ENCODE measurements at regions not wholly inside any gene's neighbourhood (a gene's known extent, or its start where the extent isn't known, plus 50 kb on each side); places are given as distances from the start of the nearest gene placed in this dataset.
A peak's percentile ranks its signal among the peaks of the same experiment; 100 is the strongest.

DNA sequence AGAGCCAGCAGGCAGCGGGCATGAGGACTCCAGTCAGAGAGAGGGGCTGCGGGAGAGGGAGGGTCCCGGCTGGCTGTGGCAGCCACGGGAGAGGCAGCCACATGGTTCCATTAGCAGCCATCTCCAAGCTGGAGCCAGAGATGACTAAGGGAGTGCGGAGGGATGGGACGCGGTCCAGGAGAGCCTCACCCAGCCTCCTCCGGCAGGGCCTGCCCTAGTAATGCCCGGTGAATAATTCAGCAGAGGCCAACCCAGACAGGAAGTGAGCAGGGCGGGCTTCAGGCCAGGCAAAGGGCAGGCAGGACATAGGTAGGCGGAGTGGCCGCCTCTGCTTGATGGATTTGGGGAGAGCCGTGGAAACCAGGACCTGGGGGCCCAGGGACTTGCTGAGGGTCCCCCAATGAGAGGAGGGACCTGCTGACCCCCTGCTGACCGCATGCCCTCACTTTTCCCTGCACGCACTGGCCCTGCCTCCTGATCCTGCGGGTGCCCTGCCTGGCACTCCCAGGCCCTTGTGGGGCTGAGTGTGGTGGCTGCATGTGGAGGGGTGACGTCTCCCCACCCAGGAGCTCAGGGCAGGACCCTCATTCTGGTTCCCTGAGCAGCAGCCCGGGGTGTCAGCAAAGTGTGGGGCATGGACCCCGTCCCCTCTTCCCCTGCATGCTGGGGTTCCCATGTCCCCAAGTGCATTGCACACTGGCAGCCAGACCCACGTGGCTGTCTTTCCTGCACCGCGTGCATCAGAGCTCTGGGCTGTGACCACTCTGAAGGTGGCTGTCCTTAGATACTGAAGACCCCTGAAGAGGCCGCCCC lies 51.8 kb upstream of the SLCO4A1 start:
- peak; percentile 79 for ATAC-seq
- no peaks in the 10 kb centered on the region for H3K36me3 ChIP-seq (ENCODE audit: control insufficient read depth, insufficient read depth, low read length)
- peak overlapping the region; percentile 83 for H3K27ac ChIP-seq (ENCODE audit: low read length)
- no TSS peak for BruUV-seq (replicated peaks)
- CTCF ChIA-PET, result no interaction called here
- in situ Hi-C loops (cut with HindIII; ENCODE audit: low pct_unique_long_range_greater_than_20kb, low sequenced_read_pairs) (no loop called here), intact Hi-C loops (cut with micrococcal nuclease; ENCODE audit: unreplicated experiment) (no loop called here)
- H3K4me1 ChIP-seq (ENCODE audit: control insufficient read depth, insufficient read depth, low read length), result peaks cover 41% of the 10 kb centered on the region
- DNase-seq (ENCODE audit: low read depth, low spot score), result peak; percentile 43
- H3K27me3 ChIP-seq (ENCODE audit: control insufficient read depth, insufficient read depth, low read length), result no peaks in the 10 kb centered on the region
- POLR2A ChIA-PET, result no interaction called here
- no peak overlapping the region for H3K4me3 ChIP-seq (ENCODE audit: low read depth in 2 of 2, low read length in 2 of 2)
- TF ChIP-seq TCF7L2 (IDR thresholded peaks at IDR 0.05; ENCODE audit: low read depth, low read length) (no peak), SIN3A (IDR thresholded peaks at IDR 0.05; ENCODE audit: borderline replicate concordance, insufficient read depth, low read depth, low read length) (no peak), POLR2AphosphoS5 (IDR thresholded peaks at IDR 0.05; ENCODE audit: low read depth, low read length) (no peak)
- TF ChIP-seq, protein P1, sequence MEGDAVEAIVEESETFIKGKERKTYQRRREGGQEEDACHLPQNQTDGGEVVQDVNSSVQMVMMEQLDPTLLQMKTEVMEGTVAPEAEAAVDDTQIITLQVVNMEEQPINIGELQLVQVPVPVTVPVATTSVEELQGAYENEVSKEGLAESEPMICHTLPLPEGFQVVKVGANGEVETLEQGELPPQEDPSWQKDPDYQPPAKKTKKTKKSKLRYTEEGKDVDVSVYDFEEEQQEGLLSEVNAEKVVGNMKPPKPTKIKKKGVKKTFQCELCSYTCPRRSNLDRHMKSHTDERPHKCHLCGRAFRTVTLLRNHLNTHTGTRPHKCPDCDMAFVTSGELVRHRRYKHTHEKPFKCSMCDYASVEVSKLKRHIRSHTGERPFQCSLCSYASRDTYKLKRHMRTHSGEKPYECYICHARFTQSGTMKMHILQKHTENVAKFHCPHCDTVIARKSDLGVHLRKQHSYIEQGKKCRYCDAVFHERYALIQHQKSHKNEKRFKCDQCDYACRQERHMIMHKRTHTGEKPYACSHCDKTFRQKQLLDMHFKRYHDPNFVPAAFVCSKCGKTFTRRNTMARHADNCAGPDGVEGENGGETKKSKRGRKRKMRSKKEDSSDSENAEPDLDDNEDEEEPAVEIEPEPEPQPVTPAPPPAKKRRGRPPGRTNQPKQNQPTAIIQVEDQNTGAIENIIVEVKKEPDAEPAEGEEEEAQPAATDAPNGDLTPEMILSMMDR (IDR thresholded peaks at IDR 0.05), result no peak
- H3K9me3 ChIP-seq (ENCODE audit: control insufficient read depth, insufficient read depth, low read depth, low read length), result no peaks in the 10 kb centered on the region

DNA sequence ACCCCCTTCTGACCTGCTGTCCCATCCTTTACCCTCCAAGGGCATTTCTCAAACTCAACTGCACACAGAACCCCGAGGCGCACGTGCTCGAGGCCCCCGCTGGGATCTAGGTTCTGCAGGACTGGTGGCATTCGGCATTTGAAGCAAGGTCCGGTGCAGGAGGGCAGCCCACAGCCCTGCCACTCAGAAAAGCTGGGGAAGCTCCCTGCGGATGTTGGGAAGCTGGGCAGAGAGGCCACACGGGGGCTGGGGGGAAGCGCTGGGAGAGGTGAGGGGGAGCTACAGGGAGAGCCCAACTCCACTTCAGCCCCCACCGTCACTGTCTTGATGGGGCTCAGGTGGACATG lies 51.2 kb upstream of the SLCO4A1 start:
- intact Hi-C loops (cut with micrococcal nuclease; ENCODE audit: unreplicated experiment), result no loop called here
- Histone ChIP-seq H3K4me1 (ENCODE audit: control insufficient read depth, insufficient read depth, low read length) (peaks cover 37% of the 10 kb centered on the region), H3K27me3 (ENCODE audit: control insufficient read depth, insufficient read depth, low read length) (no peaks in the 10 kb centered on the region), H3K4me3 (ENCODE audit: low read depth in 2 of 2, low read length in 2 of 2) (no peak overlapping the region), H3K36me3 (ENCODE audit: control insufficient read depth, insufficient read depth, low read length) (no peaks in the 10 kb centered on the region), H3K27ac (ENCODE audit: low read length) (peak overlapping the region; percentile 83; the same call in 1 of the 2 replicates), H3K9me3 (ENCODE audit: control insufficient read depth, insufficient read depth, low read depth, low read length) (no peaks in the 10 kb centered on the region)
- DNase-seq (ENCODE audit: low read depth, low spot score) (no peak), ATAC-seq (no peak)
- in situ Hi-C loops (cut with HindIII; ENCODE audit: low pct_unique_long_range_greater_than_20kb, low sequenced_read_pairs), result no loop called here
- no peak for TF ChIP-seq TCF7L2 (IDR thresholded peaks at IDR 0.05; ENCODE audit: low read depth, low read length)
- TF ChIP-seq, protein P2, sequence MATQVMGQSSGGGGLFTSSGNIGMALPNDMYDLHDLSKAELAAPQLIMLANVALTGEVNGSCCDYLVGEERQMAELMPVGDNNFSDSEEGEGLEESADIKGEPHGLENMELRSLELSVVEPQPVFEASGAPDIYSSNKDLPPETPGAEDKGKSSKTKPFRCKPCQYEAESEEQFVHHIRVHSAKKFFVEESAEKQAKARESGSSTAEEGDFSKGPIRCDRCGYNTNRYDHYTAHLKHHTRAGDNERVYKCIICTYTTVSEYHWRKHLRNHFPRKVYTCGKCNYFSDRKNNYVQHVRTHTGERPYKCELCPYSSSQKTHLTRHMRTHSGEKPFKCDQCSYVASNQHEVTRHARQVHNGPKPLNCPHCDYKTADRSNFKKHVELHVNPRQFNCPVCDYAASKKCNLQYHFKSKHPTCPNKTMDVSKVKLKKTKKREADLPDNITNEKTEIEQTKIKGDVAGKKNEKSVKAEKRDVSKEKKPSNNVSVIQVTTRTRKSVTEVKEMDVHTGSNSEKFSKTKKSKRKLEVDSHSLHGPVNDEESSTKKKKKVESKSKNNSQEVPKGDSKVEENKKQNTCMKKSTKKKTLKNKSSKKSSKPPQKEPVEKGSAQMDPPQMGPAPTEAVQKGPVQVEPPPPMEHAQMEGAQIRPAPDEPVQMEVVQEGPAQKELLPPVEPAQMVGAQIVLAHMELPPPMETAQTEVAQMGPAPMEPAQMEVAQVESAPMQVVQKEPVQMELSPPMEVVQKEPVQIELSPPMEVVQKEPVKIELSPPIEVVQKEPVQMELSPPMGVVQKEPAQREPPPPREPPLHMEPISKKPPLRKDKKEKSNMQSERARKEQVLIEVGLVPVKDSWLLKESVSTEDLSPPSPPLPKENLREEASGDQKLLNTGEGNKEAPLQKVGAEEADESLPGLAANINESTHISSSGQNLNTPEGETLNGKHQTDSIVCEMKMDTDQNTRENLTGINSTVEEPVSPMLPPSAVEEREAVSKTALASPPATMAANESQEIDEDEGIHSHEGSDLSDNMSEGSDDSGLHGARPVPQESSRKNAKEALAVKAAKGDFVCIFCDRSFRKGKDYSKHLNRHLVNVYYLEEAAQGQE (IDR thresholded peaks at IDR 0.05; ENCODE audit: insufficient read depth in 1 of 2, low read depth in 2 of 2, low read length in 1 of 2), result no peak
- TF ChIP-seq, protein P1 (IDR thresholded peaks at IDR 0.05), result no peak
- no peak for TF ChIP-seq POLR2AphosphoS5 (IDR thresholded peaks at IDR 0.05; ENCODE audit: low read depth, low read length)
- no peak for TF ChIP-seq SIN3A (IDR thresholded peaks at IDR 0.05; ENCODE audit: borderline replicate concordance, insufficient read depth, low read depth, low read length)
- no TSS peak for BruUV-seq (replicated peaks)
- ChIA-PET CTCF (no interaction called here), POLR2A (no interaction called here)
